ENCODE measurements at regions not wholly inside any gene's neighbourhood (a gene's known extent, or its start where the extent isn't known, plus 50 kb on each side); places are given as distances from the start of the nearest gene placed in this dataset.

DNA sequence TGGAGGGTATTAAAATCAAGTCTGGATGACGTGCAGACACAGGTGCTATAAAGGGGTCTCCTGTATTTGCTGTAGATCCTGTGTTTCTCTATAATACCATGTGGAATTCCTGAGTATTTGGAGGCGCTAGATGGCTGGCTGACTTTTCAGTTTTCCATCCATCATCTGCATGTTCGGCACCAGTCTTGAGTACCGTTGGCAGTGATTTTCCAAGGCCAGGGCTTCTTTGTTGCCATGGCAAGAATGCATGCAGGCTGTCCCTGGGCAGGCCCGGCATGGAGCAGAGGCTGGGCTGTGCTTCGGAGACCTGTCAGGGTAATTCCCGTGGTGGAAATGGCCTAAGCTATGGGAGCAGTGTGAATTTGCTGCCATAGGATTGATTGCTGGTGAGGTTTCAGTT is 405.9 kb upstream of the HS6ST1 start (continued):
- TF ChIP-seq, protein P1, sequence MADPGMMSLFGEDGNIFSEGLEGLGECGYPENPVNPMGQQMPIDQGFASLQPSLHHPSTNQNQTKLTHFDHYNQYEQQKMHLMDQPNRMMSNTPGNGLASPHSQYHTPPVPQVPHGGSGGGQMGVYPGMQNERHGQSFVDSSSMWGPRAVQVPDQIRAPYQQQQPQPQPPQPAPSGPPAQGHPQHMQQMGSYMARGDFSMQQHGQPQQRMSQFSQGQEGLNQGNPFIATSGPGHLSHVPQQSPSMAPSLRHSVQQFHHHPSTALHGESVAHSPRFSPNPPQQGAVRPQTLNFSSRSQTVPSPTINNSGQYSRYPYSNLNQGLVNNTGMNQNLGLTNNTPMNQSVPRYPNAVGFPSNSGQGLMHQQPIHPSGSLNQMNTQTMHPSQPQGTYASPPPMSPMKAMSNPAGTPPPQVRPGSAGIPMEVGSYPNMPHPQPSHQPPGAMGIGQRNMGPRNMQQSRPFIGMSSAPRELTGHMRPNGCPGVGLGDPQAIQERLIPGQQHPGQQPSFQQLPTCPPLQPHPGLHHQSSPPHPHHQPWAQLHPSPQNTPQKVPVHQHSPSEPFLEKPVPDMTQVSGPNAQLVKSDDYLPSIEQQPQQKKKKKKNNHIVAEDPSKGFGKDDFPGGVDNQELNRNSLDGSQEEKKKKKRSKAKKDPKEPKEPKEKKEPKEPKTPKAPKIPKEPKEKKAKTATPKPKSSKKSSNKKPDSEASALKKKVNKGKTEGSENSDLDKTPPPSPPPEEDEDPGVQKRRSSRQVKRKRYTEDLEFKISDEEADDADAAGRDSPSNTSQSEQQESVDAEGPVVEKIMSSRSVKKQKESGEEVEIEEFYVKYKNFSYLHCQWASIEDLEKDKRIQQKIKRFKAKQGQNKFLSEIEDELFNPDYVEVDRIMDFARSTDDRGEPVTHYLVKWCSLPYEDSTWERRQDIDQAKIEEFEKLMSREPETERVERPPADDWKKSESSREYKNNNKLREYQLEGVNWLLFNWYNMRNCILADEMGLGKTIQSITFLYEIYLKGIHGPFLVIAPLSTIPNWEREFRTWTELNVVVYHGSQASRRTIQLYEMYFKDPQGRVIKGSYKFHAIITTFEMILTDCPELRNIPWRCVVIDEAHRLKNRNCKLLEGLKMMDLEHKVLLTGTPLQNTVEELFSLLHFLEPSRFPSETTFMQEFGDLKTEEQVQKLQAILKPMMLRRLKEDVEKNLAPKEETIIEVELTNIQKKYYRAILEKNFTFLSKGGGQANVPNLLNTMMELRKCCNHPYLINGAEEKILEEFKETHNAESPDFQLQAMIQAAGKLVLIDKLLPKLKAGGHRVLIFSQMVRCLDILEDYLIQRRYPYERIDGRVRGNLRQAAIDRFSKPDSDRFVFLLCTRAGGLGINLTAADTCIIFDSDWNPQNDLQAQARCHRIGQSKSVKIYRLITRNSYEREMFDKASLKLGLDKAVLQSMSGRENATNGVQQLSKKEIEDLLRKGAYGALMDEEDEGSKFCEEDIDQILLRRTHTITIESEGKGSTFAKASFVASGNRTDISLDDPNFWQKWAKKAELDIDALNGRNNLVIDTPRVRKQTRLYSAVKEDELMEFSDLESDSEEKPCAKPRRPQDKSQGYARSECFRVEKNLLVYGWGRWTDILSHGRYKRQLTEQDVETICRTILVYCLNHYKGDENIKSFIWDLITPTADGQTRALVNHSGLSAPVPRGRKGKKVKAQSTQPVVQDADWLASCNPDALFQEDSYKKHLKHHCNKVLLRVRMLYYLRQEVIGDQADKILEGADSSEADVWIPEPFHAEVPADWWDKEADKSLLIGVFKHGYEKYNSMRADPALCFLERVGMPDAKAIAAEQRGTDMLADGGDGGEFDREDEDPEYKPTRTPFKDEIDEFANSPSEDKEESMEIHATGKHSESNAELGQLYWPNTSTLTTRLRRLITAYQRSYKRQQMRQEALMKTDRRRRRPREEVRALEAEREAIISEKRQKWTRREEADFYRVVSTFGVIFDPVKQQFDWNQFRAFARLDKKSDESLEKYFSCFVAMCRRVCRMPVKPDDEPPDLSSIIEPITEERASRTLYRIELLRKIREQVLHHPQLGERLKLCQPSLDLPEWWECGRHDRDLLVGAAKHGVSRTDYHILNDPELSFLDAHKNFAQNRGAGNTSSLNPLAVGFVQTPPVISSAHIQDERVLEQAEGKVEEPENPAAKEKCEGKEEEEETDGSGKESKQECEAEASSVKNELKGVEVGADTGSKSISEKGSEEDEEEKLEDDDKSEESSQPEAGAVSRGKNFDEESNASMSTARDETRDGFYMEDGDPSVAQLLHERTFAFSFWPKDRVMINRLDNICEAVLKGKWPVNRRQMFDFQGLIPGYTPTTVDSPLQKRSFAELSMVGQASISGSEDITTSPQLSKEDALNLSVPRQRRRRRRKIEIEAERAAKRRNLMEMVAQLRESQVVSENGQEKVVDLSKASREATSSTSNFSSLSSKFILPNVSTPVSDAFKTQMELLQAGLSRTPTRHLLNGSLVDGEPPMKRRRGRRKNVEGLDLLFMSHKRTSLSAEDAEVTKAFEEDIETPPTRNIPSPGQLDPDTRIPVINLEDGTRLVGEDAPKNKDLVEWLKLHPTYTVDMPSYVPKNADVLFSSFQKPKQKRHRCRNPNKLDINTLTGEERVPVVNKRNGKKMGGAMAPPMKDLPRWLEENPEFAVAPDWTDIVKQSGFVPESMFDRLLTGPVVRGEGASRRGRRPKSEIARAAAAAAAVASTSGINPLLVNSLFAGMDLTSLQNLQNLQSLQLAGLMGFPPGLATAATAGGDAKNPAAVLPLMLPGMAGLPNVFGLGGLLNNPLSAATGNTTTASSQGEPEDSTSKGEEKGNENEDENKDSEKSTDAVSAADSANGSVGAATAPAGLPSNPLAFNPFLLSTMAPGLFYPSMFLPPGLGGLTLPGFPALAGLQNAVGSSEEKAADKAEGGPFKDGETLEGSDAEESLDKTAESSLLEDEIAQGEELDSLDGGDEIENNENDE (IDR thresholded peaks at IDR 0.05; ENCODE audit: low read depth, low read length) = no peak
- TF ChIP-seq, protein P2, sequence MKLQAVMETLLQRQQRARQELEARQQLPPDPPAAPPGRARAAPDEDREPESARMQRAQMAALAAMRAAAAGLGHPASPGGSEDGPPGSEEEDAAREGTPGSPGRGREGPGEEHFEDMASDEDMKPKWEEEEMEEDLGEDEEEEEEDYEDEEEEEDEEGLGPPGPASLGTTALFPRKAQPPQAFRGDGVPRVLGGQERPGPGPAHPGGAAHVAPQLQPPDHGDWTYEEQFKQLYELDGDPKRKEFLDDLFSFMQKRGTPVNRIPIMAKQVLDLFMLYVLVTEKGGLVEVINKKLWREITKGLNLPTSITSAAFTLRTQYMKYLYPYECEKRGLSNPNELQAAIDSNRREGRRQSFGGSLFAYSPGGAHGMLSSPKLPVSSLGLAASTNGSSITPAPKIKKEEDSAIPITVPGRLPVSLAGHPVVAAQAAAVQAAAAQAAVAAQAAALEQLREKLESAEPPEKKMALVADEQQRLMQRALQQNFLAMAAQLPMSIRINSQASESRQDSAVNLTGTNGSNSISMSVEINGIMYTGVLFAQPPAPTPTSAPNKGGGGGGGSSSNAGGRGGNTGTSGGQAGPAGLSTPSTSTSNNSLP (IDR thresholded peaks at IDR 0.05; ENCODE audit: borderline replicate concordance, low read depth, low read length) = no peak
- TF ChIP-seq, protein P3, sequence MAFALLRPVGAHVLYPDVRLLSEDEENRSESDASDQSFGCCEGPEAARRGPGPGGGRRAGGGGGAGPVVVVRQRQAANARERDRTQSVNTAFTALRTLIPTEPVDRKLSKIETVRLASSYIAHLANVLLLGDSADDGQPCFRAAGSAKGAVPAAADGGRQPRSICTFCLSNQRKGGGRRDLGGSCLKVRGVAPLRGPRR (CRISPR knock-in tag; IDR thresholded peaks at IDR 0.05) = no peak
- no peak for TF ChIP-seq FUS (optimal IDR thresholded peaks at IDR 0.05; ENCODE audit: low read depth, low read length)
